GM21423 (cell line): ENCODE measurements at regions not wholly inside any gene's neighbourhood (a gene's known extent, or its start where the extent isn't known, plus 50 kb on each side); places are given as distances from the start of the nearest gene placed in this dataset.

Experiments
- ATAC-seq: cut with Tn5 transposase; IDR thresholded peaks from one replicate; pipeline ENCODE4 v1.9.1; 2021; ENCODE audit warnings: mild to moderate bottlenecking, moderate library complexity; ENCODE audit not compliant: unreplicated experiment

DNA sequence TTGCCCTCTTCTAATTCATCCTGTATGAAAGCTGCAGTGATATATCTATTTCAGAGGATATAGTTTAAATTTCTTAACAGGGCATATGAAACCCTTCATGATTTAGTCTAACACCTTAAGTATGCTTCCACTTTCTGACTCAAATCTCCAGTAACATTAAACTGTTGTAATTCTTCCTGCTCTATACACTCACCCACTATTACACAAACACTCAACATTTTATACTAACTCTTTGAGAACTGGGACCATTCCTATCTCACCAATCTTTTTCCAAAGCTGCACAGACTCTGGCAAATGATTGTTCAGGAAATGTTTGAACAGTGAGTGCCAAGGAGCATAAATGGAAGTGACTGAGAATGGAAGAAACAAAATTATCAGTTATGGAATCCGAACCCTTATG, 560.4 kb upstream of the DPPA4 start:
- no peak for ATAC-seq

DNA sequence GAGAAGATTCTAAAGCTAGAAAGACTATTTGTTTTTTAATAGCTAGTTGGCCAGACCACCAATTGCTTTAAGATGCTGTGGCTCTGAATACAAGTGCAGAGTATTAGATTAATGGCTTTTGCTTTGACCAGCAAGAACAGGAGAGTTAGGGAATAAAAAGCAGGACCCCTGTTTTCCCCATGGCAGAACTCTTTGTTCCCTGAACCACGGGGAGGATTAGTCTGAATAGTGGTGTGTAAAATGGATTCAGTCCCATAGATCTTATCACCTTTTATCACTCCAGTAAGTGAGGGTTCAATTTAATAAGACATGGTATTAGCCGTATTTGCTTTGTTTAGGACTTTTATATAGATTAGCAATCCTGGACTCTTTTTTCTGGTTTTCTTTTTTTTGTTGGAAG, 562.6 kb upstream of the DPPA4 start:
- ATAC-seq, result no peak

DNA sequence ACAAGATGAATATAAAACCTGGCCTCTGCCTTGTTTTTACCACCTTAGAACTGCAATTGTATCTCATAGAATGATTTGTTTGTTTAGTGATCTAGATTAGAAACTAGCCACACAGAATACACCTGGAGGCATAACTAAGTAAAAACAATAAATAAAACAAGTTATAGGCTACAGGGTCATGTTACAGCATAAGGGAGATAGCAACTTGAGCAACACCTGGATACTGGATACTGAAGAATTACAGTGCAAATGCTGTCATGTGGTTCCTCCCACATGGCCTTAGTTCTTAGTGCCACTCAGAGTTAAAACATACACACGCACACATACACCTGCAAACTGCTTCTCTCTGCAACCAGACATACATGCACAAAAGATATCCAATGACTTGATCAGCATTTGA, 563.4 kb upstream of the DPPA4 start:
- no peak for ATAC-seq

DNA sequence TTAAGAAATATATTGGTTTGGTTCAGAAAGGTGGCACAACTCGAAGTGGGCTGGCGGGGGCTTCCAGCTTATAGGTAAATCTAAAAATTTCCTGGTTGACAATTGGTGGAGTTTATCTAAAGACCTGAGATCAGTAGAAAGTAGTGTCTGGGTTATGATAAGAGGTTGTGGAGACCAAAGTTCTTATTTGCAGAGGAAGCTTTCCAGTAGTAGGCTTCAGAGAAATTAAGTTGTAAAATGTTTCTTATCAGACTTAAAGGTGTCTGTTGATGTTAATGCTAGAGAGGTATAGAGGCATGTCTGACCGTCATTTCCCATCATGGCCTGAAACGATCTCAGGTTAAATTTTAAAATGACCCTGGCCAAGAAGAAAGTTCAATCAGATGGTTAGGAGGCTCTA, 565.2 kb upstream of the DPPA4 start:
- no peak for ATAC-seq

GRCh38 chr3:109903100-109903499, 565.8 kb upstream of the DPPA4 start:
- ATAC-seq, result no peak

DNA sequence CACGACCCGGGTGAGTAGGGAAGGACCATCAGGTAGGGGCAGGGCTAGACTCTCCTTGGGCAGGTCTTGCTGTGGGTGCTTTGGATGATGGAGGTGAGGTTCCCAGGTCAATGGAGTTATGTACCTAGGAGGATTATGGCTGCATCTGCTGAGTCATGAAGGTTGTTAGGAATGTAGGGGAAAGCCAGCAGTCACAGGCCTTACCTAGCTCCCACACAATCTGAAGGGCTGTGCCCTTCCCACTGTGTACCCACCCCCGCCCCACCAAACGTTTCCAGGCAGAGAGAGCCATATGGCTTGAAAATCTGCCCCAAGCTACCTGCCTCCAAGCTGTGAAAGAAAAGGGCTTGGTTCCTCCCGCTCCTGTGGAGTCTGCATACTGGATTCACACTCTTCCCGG, 573.4 kb upstream of the DPPA4 start:
- no peak for ATAC-seq

GRCh38 chr3:109918740-109919139, 581.4 kb upstream of the DPPA4 start:
- no peak for ATAC-seq

- ATAC-seq, result no peak
Measured at GRCh38 chr3:109920749-109921148, 583.4 kb upstream of the DPPA4 start.

DNA sequence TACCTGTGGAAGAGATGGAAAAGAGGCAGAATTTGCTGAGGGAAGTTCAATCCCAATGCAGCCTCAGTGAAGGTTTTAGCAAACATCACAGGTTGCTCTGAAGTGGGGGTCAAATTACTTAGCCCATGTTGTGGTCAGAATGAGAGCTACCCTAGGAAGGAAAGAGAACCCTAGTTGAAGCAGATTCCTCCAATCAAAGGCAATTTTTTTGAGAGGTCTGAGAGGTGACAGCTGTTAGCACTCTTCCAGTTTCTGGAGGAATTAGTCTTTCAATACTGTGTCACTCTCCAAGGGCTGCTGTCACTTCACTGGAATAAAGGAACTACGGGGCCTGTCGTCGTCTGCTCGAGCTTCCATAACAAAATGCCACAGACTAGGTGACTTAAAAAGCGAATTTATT, 584.2 kb upstream of the DPPA4 start:
- ATAC-seq, result no peak

DNA sequence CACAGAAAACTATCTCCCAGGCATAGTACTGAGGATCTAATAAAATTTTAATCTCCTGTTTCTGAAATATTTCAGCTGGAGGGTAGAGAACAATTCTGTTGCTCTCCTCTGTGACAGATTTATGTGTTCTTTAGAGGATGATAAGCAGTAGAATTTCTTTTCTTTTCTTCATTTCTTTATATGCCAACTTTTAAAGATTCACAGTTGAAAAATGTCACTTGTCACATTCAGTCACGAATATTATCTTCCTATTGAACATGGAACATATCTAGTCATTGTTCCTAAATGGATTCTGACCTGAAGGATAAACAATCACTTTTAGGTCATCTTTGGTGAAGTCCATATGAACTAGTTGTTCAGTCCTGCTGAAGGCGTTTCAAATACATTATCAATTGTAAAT, 585.5 kb upstream of the DPPA4 start:
- no peak for ATAC-seq

DNA sequence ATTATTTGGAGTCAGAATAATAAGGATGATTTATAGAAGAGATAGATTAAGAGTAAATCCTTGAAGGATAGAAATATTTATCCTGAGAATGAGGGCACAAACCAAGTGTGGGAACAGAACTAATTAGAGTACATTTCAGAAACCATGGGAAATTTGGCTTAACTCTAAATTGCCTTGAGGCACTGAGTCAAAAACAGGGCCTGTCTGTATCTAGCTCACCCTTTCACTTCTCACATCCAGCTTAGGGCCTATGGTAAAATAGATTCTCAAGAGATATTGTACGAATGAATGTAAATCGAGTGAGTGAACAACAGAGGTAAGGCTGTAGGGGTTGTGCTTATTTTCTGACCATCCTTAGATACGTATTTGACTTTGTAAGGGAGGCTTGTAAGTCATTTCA, 586.1 kb upstream of the DPPA4 start:
- no peak for ATAC-seq

- ATAC-seq, result no peak
Measured at GRCh38 chr3:109924196-109924595, 586.9 kb upstream of the DPPA4 start.

DNA sequence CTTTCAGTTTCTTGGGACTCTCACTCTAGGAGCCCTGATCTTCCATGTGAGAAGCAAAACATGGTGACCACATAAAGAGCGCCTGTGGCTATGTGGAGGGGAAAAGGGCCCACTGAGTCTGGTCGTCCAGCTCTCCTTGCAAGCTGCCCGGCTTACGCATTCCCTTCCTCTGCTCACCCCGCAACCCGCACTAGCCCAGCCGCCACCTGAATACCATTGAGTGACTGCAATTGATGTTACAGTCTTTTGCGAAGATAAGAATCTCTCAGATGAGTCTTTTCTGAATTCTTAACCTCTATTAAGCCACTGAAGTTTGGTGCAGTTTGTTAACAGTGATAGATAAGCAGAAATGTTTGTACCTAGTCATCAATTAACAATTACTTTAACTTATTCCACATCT, 589.0 kb upstream of the DPPA4 start:
- no peak for ATAC-seq

- ATAC-seq, result no peak
Measured at GRCh38 chr3:109927161-109927560, 589.8 kb upstream of the DPPA4 start.

GRCh38 chr3:109927726-109928125, 590.4 kb upstream of the DPPA4 start:
- no peak for ATAC-seq

- no peak for ATAC-seq
Measured at GRCh38 chr3:109930582-109930981, 593.2 kb upstream of the DPPA4 start.

- ATAC-seq, result no peak
Measured at GRCh38 chr3:109933576-109933975, 596.2 kb upstream of the DPPA4 start.

- no peak for ATAC-seq
Measured at GRCh38 chr3:109939817-109940216, 602.5 kb upstream of the DPPA4 start.

DNA sequence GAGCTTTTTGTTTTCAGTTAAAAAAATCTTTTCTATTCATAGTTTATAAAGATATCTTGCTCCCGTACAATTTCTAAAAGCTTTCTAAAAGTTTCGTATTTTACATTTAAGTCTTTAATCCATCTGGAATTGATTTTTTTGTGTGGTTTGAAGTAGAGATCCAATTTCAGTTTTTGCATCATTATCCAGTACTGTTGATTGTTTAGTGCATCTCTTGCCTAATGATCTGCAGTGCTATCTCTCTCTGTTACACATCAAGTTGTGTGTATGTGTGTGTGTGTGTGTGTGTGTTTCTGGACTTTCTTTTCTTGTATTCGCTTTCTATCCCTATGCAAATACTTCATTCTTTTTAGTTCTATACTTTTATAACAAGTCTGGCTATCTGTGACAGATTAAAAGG, 605.8 kb upstream of the DPPA4 start:
- no peak for ATAC-seq

DNA sequence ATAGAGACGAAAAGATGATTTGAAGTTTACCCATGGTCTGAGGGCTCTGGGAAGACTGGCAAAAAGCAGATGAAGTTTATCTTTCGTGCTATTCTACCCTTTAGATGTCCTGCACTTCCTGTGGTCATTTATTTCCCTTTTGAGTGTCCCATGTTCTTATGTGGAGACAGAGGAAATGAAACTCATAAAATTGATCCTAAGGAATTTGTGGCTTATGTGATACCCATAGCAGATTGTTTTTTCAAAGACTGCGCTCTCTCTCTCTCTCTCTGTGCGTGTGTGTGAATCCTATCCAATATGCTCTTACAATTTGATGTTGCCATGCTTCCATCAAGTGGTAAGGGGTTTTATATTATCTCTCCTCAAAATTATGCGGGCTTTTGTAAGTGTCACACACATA, 607.5 kb upstream of the DPPA4 start:
- ATAC-seq, result no peak

DNA sequence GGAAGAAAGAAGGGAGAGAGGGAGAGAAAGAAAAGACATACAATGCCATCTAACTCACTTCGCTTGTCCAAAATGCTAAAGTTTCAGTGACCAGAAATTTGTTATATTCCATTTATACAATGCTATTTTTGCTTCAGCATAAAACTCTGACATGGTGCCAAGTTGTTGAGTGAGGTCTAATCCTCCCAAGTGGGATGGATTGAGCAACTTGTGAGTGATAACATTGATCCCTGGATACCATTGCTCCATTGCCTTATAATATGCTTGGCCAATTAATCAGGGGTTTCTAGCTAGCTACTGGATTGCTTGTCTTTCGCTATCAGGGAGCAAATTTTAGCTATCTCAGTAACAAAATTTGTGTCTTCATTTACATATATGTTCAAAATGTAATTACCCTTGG, 615.6 kb upstream of the DPPA4 start:
- ATAC-seq, result no peak

DNA sequence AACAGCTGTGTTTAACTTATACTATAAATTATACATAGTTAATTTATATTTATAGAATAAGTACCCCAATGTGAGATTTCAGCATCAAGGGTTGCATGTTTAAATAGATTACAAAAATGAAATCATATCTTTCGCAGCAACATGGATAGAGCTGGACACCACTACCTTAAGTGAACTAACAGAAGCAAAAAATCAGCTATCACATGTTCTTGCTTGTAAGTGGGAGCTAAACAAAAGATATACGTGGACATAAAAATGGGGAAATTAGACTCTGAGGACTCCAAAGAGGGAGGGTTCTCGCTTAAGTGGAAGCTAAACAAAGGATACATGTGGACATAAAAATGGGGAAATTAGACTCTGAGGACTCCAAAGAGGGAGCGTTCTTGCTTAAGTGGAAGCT, 626.5 kb upstream of the DPPA4 start:
- no peak for ATAC-seq

DNA sequence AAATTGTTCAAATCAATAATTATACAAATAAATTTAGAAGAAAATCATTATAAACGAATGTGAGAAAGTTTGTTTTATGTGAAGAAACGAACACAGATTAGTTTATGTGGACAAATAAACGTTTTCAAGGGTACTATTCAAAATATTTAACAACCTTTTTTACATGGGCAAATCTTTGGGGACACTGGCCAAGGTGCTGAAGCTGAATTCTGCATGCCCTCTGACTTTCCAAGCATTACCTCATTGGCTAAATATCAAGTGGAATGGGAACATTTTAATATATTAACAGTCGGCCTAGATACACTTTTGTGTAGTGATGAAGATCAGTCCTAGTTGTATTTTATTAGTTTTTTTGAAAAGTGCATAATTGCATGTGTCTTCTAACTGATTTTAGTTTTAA, 636.4 kb upstream of the DPPA4 start:
- no peak for ATAC-seq

DNA sequence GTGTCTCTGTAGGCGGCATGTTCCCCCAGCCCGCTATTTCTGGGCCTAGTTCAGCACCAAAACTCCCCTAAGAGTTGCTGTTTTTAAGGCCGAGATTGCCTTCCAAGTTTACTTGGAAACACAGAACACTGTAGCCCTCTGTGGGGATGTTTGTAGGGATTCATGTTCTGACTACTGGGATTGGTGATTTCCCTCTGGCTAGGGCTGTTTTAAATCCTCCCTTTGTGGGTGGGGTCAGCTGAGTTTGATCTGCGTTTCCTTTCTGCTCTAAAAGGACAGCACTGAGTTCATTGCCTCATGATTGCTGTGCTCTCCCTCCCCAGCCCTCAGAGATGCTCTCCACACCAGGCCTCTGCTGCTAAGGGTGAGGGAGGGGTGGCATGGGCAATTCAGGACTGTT, 640.6 kb upstream of the DPPA4 start:
- no peak for ATAC-seq
